ENCODE measurements at regions not wholly inside any gene's neighbourhood (a gene's known extent, or its start where the extent isn't known, plus 50 kb on each side); places are given as distances from the start of the nearest gene placed in this dataset.

DNA sequence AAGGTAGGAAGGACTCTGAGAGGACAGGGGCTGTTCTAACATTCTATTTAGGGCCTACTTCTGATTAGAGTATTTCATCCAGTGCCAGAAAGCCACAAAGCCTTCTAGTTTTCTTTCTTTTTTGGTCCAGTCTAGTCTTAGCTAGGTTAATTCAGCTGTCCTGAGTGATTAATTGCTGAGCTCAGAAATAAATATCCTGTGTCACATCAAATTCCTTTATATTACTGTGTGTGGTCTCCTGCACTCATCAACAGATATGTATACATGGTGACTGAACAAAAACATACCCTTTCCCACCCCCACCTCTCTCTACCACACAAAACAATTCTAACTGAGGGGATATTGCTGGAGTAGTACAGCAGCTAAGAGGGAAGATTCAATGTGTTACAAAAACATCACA is 601.5 kb upstream of the NRSN1 start:
- no peak overlapping the region for H3K4me3 ChIP-seq (ENCODE audit: low read length)
- DNase-seq (ENCODE audit: low read depth) = no peak
- TF ChIP-seq, protein P1, sequence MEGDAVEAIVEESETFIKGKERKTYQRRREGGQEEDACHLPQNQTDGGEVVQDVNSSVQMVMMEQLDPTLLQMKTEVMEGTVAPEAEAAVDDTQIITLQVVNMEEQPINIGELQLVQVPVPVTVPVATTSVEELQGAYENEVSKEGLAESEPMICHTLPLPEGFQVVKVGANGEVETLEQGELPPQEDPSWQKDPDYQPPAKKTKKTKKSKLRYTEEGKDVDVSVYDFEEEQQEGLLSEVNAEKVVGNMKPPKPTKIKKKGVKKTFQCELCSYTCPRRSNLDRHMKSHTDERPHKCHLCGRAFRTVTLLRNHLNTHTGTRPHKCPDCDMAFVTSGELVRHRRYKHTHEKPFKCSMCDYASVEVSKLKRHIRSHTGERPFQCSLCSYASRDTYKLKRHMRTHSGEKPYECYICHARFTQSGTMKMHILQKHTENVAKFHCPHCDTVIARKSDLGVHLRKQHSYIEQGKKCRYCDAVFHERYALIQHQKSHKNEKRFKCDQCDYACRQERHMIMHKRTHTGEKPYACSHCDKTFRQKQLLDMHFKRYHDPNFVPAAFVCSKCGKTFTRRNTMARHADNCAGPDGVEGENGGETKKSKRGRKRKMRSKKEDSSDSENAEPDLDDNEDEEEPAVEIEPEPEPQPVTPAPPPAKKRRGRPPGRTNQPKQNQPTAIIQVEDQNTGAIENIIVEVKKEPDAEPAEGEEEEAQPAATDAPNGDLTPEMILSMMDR (conservative IDR thresholded peaks at IDR 0.05; ENCODE audit: low read length) = no peak

DNA sequence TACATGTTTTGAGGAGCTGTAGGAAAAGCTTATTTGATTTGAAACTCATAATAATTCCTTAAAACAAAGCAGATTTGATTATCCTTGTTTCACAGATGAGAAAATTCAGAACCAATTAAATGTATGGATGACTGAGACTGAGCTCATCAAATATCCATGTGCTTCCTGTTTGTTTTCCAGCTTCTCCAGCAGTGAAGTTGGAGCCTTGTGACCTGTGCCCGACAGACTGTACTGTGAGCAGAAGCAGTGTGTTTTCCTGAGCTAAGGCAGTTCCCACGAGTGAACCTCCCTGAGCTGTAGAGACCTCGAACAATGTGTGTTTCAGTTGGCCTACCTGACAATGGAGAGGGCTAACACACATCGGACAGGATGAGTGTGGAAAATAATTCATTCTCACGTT is 599.5 kb upstream of the NRSN1 start:
- no peak for DNase-seq (ENCODE audit: low read depth)
- TF ChIP-seq, protein P1 (conservative IDR thresholded peaks at IDR 0.05; ENCODE audit: low read length) = no peak

DNA sequence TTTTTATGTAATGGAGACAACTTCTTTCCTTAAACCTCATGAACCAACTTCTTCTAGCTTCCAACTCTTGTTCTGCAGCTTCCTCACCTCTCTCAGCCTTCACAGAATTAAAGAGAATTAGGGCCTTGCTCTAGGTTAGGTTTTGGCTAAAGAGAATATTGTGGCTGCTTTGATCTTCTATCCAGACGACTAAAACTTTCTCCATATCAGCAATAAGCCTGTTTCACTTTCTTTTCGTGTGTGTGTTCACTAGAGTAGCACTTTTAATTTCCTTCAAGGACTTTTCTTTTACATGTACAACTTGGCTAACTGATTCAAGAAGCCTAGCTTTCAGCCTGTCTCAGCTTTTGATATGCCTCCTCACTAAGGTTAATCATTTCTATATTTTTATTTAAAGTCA is 596.1 kb upstream of the NRSN1 start:
- H3K4me3 ChIP-seq (ENCODE audit: low read length) = no peak overlapping the region
- TF ChIP-seq, protein P1 (conservative IDR thresholded peaks at IDR 0.05; ENCODE audit: low read length) = no peak
- no peak for DNase-seq (ENCODE audit: low read depth)

More for the DNA sequence above, 599.5 kb upstream of the NRSN1 start:
- no peak overlapping the region for H3K4me3 ChIP-seq (ENCODE audit: low read length)

DNA sequence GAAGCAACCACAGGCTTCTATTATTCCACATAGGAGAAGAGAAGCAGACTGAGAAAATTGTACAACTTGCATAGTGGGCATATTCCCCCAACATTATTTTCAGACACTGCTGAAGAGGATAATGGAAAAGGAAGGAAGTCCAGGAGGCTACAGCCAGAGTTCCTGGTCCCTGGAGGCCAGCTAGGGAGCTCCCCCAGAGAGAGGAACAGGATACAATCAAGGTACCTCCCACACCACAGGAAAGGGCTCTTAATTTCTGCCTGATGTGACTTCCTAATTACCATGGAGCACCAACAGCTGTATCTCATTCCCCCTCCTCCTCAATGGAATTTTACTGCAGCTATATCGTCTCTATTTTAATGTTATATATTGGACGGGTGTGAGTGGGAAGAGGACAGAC is 594.3 kb upstream of the NRSN1 start:
- no peak for DNase-seq (ENCODE audit: low read depth)
- H3K4me3 ChIP-seq (ENCODE audit: low read length) = no peak overlapping the region
- TF ChIP-seq, protein P1 (conservative IDR thresholded peaks at IDR 0.05; ENCODE audit: low read length) = no peak

DNA sequence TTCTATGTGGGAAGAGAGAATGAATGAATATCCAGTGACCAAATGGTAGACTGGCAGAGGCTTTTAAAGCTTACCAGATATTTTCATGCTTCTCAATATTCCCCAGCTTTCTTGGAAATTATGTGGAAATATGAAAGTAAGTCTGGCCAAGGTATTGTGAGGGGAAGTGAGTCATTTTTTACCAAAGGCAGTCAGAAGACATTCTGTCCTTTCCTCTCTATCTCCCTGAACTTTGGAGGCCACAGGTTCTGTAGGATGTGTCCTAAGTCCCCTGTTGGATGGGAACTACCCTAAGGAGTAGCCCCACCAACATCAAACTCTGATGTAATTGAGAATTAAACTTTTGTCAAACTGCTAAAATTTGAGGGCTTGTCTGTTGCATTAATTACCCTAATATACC is 593.8 kb upstream of the NRSN1 start:
- TF ChIP-seq, protein P1 (conservative IDR thresholded peaks at IDR 0.05; ENCODE audit: low read length) = no peak
- no peak for DNase-seq (ENCODE audit: low read depth)
- H3K4me3 ChIP-seq (ENCODE audit: low read length) = no peak overlapping the region

DNA sequence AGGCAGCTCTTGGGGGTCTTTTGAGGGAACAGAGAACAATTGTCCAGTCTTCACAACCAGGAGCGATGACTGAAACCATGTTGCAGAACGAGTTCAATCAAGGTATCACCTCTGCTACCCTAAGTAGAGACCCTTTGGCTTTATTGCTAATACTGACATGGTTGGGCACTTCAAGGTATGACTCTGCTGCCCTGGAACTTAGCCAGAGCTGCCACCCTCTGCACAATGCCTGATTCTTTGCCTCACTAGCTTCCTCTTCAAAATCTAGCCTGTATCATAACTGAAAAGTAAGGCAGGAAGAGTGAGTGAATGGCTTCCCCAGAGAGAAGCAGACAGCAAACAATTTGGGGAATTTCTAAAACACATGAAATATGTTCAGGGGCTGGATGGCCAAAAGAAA is 592.7 kb upstream of the NRSN1 start:
- TF ChIP-seq, protein P1 (conservative IDR thresholded peaks at IDR 0.05; ENCODE audit: low read length) = no peak
- no peak for DNase-seq (ENCODE audit: low read depth)
- no peak overlapping the region for H3K4me3 ChIP-seq (ENCODE audit: low read length)

DNA sequence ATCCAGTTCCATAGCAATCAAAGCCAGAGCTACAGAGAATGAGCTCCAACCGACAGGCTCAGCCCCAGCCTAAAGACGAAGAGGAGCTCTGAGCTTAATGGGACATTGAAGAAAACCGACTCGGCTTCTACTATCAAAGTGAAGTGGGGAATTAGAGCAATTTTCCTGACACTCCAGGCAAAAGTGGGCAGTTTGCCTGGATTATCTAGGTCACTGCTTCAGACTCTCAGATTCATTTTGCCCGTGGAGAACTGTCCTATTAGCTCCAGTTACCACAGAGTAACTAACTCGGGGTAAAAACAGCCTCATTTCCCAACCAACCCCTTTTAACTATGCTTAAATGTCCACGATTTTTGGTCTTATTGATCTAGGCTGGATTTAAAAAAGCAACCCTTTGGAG is 592.1 kb upstream of the NRSN1 start:
- H3K4me3 ChIP-seq (ENCODE audit: low read length) = no peak overlapping the region
- no peak for DNase-seq (ENCODE audit: low read depth)
- TF ChIP-seq, protein P1 (conservative IDR thresholded peaks at IDR 0.05; ENCODE audit: low read length) = no peak
